Body of pancreas (tissue), 4 donors: ENCODE measurements at regions not wholly inside any gene's neighbourhood (a gene's known extent, or its start where the extent isn't known, plus 50 kb on each side); places are given as distances from the start of the nearest gene placed in this dataset.

Experiments
- ATAC-seq: fragments of 150-250 bp; one replicate; pipeline ENCODE4 v1.9.1; 2016
- DNase-seq, 4 donors: peaks; one replicate each; pipeline ENCODE4 v3.0.0-alpha.2; 2019
- H3K27ac ChIP-seq, 4 donors: fragments of 200-600 bp; sonication (generic); 1 replicate in 3 of 4; 2 replicates in 1 of 4; pipeline versions ENCODE4 v1.5.1 to v1.6.1; 2016 to 2019; ENCODE audit warnings: mild to moderate bottlenecking in 1 of 4, mixed read lengths in 1 of 4, moderate library complexity in 1 of 4
- H3K27me3 ChIP-seq, 2 donors: fragments of 200-600 bp; sonication (generic); one replicate each; pipeline ENCODE4 v1.6.0; 2016; ENCODE audit warnings: mild to moderate bottlenecking in 1 of 2
- H3K36me3 ChIP-seq, 2 donors: fragments of 200-600 bp; sonication (generic); replicated peaks in 1 of 2; 2 replicates each; pipeline ENCODE4 v1.5.1; 2016; ENCODE audit warnings: low read depth in 2 of 2; ENCODE audit not compliant: insufficient read depth in 1 of 2
- H3K4me1 ChIP-seq: fragments of 200-600 bp; sonication (generic); one replicate; pipeline ENCODE4 v1.6.0; 2016
- H3K4me3 ChIP-seq, 2 donors: fragments of 200-600 bp; sonication (generic); 1 replicate in 1 of 2; 2 replicates in 1 of 2; pipeline ENCODE4 v1.5.1; 2016 to 2019
- H3K9me3 ChIP-seq, 3 donors: fragments of 200-600 bp; sonication (generic); 1 replicate in 2 of 3; 2 replicates in 1 of 3; pipeline ENCODE4 v1.5.1; 2016
- CTCF ChIP-seq, 7 experiments: fragments of 450-650 bp in 4 of 7; fragments of 200-600 bp in 3 of 7; sonication (generic) in 3 of 7; IDR thresholded peaks; one replicate each; pipeline ENCODE4 v1.5.1; 2016 to 2019; ENCODE audit warnings: antibody characterized with exemption in 7 of 7
- POLR2A ChIP-seq, 3 donors: fragments of 450-650 bp; IDR thresholded peaks; one replicate each; pipeline ENCODE4 v1.6.1; 2016; ENCODE audit warnings: antibody characterized with exemption in 3 of 3, mild to moderate bottlenecking in 2 of 3
- WGBS, 2 donors: methylation state at CpG; one replicate each; pipeline ENCODE4 v1.1.5; 2017; 5-methylcytosine and 5-hydroxymethylcytosine counted together
- intact Hi-C: fragments of 100-400 bp; cut with DNase I; formaldehyde crosslinking; loops from one replicate; pipeline ENCODE4 v1.15.1; 2023

DNA sequence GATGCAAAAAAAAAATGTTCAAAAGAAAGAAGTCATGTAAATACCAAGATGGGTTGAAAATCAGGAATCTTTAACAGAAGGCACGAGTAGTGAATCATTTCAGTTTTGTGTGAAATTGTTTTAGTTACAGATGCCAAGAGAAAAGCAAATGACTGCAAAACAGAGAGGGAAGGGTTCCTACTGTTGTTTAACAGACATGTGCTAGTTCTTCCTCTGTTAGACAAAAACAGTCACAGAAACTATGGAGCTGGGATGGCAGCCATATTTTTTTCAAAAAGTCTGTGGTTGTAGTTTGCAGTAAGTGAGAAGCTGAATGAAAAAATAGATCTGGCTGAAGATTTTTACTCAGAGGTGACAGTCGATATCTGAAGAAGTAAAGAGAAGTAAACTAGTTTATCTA, 511.9 kb downstream of the ZIC1 start:
- intact Hi-C loops, result no loop called here
- no peaks in the 10 kb centered on the region for H3K9me3 ChIP-seq
- no peaks in the 10 kb centered on the region for H3K27me3 ChIP-seq
- ATAC-seq, result no peak
- no peaks in the 10 kb centered on the region for H3K36me3 ChIP-seq
- no peak overlapping the region for H3K4me3 ChIP-seq
- TF ChIP-seq CTCF (IDR thresholded peaks at IDR 0.05), result no peak
- 53 to 65% methylated on average over 2 of the region's 2 CpGs for WGBS, 2 donors
- H3K4me1 ChIP-seq, result no peaks in the 10 kb centered on the region
- no peak overlapping the region for H3K27ac ChIP-seq
- no peak for DNase-seq

- TF ChIP-seq CTCF (IDR thresholded peaks at IDR 0.05) (no peak), POLR2A (IDR thresholded peaks at IDR 0.05) (no peak)
- H3K36me3 ChIP-seq, result no peaks in the 10 kb centered on the region
- H3K27ac ChIP-seq, result no peak overlapping the region
- no peak overlapping the region for H3K4me3 ChIP-seq
- DNase-seq (no peak), ATAC-seq (no peak)
- no peaks in the 10 kb centered on the region for H3K4me1 ChIP-seq
- WGBS, 2 donors, result 47 to 52% methylated on average over 1 of the region's 1 CpG
- intact Hi-C loops, result no loop called here
- H3K27me3 ChIP-seq, result no peaks in the 10 kb centered on the region
- no peaks in the 10 kb centered on the region for H3K9me3 ChIP-seq
Measured at GRCh38 chr3:147924755-147925154, 515.6 kb downstream of the ZIC1 start.

DNA sequence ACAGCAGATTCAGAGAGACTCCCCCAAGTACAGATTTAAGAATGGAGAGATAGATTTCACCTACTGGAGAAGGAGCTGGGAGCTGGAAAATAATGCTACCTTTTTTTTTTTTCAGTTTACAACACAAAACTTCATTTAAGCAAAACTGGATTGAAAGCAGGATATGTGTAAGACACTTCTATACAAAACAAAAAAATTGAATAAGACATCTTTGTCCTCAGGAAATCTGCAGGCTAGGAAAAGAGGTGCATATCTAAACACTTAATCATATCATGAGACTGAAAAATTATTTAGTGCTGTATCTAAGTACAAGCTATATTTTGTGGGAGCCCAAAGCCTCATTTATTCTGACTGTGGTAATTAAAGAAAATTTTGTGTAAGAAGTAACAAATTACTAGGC, 516.1 kb downstream of the ZIC1 start:
- Histone ChIP-seq H3K27me3 (no peaks in the 10 kb centered on the region), H3K36me3 (no peaks in the 10 kb centered on the region), H3K4me3 (no peak overlapping the region), H3K4me1 (no peaks in the 10 kb centered on the region), H3K9me3 (no peaks in the 10 kb centered on the region), H3K27ac (no peak overlapping the region)
- intact Hi-C loops, result no loop called here
- DNase-seq (no peak), ATAC-seq (no peak)
- no peak for TF ChIP-seq CTCF (IDR thresholded peaks at IDR 0.05)
- TF ChIP-seq POLR2A (IDR thresholded peaks at IDR 0.05), result no peak

DNA sequence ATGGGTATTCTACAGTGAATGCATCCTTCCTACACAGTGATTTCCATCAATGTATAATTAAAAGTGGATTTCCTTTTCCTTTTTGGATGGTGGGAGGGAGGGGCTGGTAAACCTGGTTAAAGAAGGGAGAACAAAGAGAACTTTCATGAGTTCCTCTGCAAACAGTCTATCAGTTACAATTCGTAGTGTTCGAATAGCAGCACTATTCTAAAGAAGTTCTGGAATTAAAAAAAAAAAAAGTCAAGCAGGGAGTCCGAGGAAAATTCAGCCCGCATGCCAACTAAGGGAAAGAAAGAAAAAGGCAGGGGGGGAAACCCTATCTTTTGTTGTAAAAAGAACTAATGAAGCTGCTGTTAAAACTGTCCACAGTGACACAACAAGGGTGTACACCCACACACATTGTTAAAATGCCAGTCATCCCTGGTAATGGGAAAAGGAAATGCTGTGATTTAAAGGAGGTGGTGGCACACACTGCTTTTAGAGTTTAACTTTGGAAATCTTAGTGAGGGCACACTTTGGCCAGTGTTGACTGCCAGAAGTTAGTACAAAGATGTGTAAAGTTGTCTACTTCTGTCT, 521.2 kb downstream of the ZIC1 start:
- no peaks in the 10 kb centered on the region for H3K4me1 ChIP-seq
- ATAC-seq (no peak), DNase-seq (no peak)
- H3K4me3 ChIP-seq, result no peak overlapping the region
- TF ChIP-seq POLR2A (IDR thresholded peaks at IDR 0.05) (no peak), CTCF (IDR thresholded peaks at IDR 0.05) (no peak)
- no peak overlapping the region for H3K27ac ChIP-seq
- H3K27me3 ChIP-seq, result no peaks in the 10 kb centered on the region
- intact Hi-C loops, result no loop called here
- no peaks in the 10 kb centered on the region for H3K9me3 ChIP-seq
- H3K36me3 ChIP-seq, result no peaks in the 10 kb centered on the region
- 14 to 38% methylated on average over 4 of the region's 4 CpGs for WGBS, 2 donors

DNA sequence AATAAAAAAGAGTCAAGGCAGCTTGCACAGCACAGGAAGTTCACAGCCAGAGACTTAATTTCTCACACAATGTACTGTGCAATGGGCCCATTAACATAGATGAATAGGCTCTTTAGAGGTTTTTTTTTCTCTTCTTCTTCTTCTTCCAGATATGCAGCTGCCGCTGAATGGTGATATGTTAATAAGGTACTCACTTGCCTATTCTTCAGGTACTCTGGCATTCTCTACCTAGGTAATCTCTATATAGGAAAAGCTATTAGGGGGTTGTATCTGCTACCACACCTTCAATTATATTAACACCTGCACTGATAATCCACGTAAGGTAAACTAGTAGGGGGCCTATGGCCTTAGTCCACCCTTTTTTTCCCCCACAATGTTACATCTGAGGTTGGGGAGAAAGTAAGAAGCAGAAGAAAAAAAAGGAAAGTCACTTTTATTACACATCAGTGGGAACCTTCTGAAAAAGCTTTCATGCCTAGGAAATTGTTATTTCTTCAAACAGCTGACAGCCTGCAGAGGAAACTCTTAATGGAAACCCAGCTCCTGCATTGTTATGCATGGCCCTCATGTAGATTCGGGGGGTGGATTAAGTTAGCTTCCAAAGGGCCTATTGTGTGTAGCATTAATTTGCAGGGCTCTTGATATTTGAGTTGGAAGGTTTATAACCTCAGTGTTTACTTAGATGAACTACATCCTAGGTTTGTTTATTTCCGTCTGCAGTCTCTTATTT, 525.5 kb downstream of the ZIC1 start:
- H3K4me3 ChIP-seq, result no peak overlapping the region
- H3K9me3 ChIP-seq, result no peaks in the 10 kb centered on the region
- TF ChIP-seq CTCF (IDR thresholded peaks at IDR 0.05) (no peak), POLR2A (IDR thresholded peaks at IDR 0.05) (no peak)
- no peaks in the 10 kb centered on the region for H3K36me3 ChIP-seq
- H3K27ac ChIP-seq, result no peak overlapping the region
- ATAC-seq, result no peak
- no peaks in the 10 kb centered on the region for H3K27me3 ChIP-seq
- intact Hi-C loops, result no loop called here
- 59 to 62% methylated on average over 4 of the region's 4 CpGs for WGBS, 2 donors
- no peaks in the 10 kb centered on the region for H3K4me1 ChIP-seq
- no peak for DNase-seq
